Lung (tissue), 11 donors: ENCODE measurements at regions not wholly inside any gene's neighbourhood (a gene's known extent, or its start where the extent isn't known, plus 50 kb on each side); places are given as distances from the start of the nearest gene placed in this dataset.
A peak's percentile ranks its signal among the peaks of the same experiment; 100 is the strongest.

ENCODE experiments used
- ATAC-seq: fragments of 200-7000 bp; cut with Tn5 transposase; one replicate; pipeline ENCODE4 v1.9.1; 2020; ENCODE audit warnings: moderate number of reproducible peaks; ENCODE audit not compliant: insufficient read depth, low FRiP score
- DNase-seq, 3 donors: peaks; one replicate each; pipeline ENCODE4 v3.0.0-alpha.2; 2013 to 2017
- H3K27ac ChIP-seq, 2 donors: one replicate each; pipeline ENCODE4 v1.5.1; 2013; ENCODE audit warnings: mild to moderate bottlenecking in 2 of 2, moderate library complexity in 2 of 2, control low read depth in 1 of 2, inconsistent platforms in 1 of 2, low read depth in 1 of 2, low read length in 1 of 2
- H3K27me3 ChIP-seq, 3 donors: one replicate each; pipeline ENCODE4 v1.5.1; 2013; ENCODE audit warnings: low read length in 2 of 3; ENCODE audit not compliant: control insufficient read depth in 3 of 3, insufficient read depth in 3 of 3
- H3K36me3 ChIP-seq, 4 donors: one replicate each; pipeline ENCODE4 v1.5.1; 2013; ENCODE audit warnings: low read length in 4 of 4, mild to moderate bottlenecking in 1 of 4, moderate library complexity in 1 of 4; ENCODE audit not compliant: control insufficient read depth in 4 of 4, insufficient read depth in 4 of 4
- H3K4me1 ChIP-seq, 5 donors: one replicate each; pipeline ENCODE4 v1.5.1; 2013; ENCODE audit warnings: low read length in 5 of 5, mild to moderate bottlenecking in 2 of 5, moderate library complexity in 1 of 5; ENCODE audit not compliant: control insufficient read depth in 5 of 5, insufficient read depth in 5 of 5
- H3K4me3 ChIP-seq: one replicate; pipeline ENCODE4 v1.5.1; 2013; ENCODE audit warnings: mild to moderate bottlenecking, control low read depth, moderate library complexity
- H3K9ac ChIP-seq, 2 donors: one replicate each; pipeline ENCODE4 v1.5.1; 2013; ENCODE audit warnings: low read length in 2 of 2, control low read depth in 1 of 2; ENCODE audit not compliant: insufficient read depth in 1 of 2
- H3K9me3 ChIP-seq, 4 donors: one replicate each; pipeline ENCODE4 v1.5.1; 2013; ENCODE audit warnings: low read length in 3 of 4, mild to moderate bottlenecking in 1 of 4, moderate library complexity in 1 of 4; ENCODE audit not compliant: control insufficient read depth in 4 of 4, insufficient read depth in 3 of 4
- CTCF ChIP-seq: IDR thresholded peaks from 2 replicates; pipeline ENCODE4 v1.5.1; 2012; ENCODE audit warnings: mild to moderate bottlenecking; ENCODE audit errors: control extremely low read depth, extremely low read depth
- WGBS, 2 donors: extraction: QIAGEN DNeasy Blood & Tissue Kit; methylation state at CpG; one replicate each; pipeline ENCODE4 v1.1.7; 2013; 5-methylcytosine and 5-hydroxymethylcytosine counted together
- donor health status: control.
- donor health status: control.
- donor health status: Bipolar disorder and iron deficiency.
- donor health status: healthy.
- donor health status: DM: yes; HTN: yes; CAD: no.

- Histone ChIP-seq H3K4me1 (no peaks in the 10 kb centered on the region), H3K27me3 (no peaks in the 10 kb centered on the region), H3K4me3 (no peak overlapping the region), H3K9me3 (peaks cover 0 to 12% (median 1%) of the 10 kb centered on the region in 4 donors), H3K9ac (no peak overlapping the region), H3K36me3 (no peaks in the 10 kb centered on the region), H3K27ac (no peak overlapping the region)
- 83 to 91% methylated on average over 9 of the region's 9 CpGs for WGBS, 2 donors
- no peak for DNase-seq
- no peak for TF ChIP-seq CTCF
- no peak for ATAC-seq
Measured at GRCh38 chr11:116653206-116653605, 119.6 kb downstream of the BUD13 start.

GRCh38 chr11:116651737-116652237 is 121.0 kb downstream of the BUD13 start:
- DNase-seq: no peak
- H3K4me1 ChIP-seq: no peaks in the 10 kb centered on the region
- 29 to 44% methylated on average over 6 of the region's 6 CpGs for WGBS, 2 donors

GRCh38 chr11:116651098-116651736 is 121.6 kb downstream of the BUD13 start:
- WGBS, 2 donors: 48 to 64% methylated on average over 9 of the region's 9 CpGs

More at GRCh38 chr11:116651737-116652237, 121.0 kb downstream of the BUD13 start:
- no peak overlapping the region for H3K9ac ChIP-seq
- no peaks in the 10 kb centered on the region for H3K27me3 ChIP-seq
- ATAC-seq: no peak
- no peak overlapping the region for H3K27ac ChIP-seq
- TF ChIP-seq CTCF: no peak
- peaks cover 0 to 12% (median 1%) of the 10 kb centered on the region in 4 donors for H3K9me3 ChIP-seq
- no peaks in the 10 kb centered on the region for H3K36me3 ChIP-seq
- H3K4me3 ChIP-seq: no peak overlapping the region

More at GRCh38 chr11:116651098-116651736, 121.6 kb downstream of the BUD13 start:
- ATAC-seq: no peak
- Histone ChIP-seq H3K9ac (no peak overlapping the region), H3K27ac (no peak overlapping the region), H3K4me3 (no peak overlapping the region), H3K9me3 (peaks cover 0 to 12% (median 1%) of the 10 kb centered on the region in 4 donors), H3K36me3 (no peaks in the 10 kb centered on the region), H3K4me1 (no peaks in the 10 kb centered on the region), H3K27me3 (no peaks in the 10 kb centered on the region)
- no peak for TF ChIP-seq CTCF
- DNase-seq: peak in 1 of 3 donors; percentile 12
